ENCODE measurements at regions not wholly inside any gene's neighbourhood (a gene's known extent, or its start where the extent isn't known, plus 50 kb on each side); places are given as distances from the start of the nearest gene placed in this dataset.

DNA sequence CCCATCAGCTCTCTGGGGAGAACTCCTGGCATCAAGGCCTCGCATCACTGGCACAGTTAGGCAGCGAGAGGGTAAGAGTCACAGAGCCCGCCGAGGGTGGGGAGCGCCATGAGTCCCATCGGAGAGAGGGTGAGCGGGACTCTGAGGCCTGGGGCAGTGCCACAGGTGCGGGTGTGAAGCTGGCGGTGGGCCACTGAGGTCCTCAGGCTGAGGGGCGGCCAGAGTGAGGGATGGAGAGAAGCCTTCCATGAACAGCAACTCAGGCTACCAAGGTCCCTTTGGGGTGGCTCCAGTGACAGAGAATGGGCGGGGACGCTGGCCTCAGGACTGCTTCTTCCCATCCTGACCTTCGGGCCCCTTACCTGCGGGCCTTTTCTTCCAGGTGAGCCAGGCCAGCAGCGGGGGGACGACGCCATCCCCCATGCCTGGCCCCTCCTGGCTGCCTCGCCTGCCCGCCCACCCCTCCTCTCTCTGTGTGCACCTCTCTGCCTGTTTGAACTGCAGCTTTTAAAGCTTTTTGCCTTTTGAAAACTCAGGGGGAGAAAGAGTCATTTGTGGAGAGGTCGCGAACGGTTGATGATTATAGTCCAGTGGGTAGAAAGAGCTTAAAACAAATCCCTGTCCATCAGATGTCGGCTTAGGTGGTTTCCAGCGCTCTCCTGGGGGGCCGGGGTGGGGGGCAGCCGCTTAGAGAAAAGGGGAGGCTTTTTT is 149.3 kb upstream of the GSE1 start:
- DNase-seq = no peak

DNA sequence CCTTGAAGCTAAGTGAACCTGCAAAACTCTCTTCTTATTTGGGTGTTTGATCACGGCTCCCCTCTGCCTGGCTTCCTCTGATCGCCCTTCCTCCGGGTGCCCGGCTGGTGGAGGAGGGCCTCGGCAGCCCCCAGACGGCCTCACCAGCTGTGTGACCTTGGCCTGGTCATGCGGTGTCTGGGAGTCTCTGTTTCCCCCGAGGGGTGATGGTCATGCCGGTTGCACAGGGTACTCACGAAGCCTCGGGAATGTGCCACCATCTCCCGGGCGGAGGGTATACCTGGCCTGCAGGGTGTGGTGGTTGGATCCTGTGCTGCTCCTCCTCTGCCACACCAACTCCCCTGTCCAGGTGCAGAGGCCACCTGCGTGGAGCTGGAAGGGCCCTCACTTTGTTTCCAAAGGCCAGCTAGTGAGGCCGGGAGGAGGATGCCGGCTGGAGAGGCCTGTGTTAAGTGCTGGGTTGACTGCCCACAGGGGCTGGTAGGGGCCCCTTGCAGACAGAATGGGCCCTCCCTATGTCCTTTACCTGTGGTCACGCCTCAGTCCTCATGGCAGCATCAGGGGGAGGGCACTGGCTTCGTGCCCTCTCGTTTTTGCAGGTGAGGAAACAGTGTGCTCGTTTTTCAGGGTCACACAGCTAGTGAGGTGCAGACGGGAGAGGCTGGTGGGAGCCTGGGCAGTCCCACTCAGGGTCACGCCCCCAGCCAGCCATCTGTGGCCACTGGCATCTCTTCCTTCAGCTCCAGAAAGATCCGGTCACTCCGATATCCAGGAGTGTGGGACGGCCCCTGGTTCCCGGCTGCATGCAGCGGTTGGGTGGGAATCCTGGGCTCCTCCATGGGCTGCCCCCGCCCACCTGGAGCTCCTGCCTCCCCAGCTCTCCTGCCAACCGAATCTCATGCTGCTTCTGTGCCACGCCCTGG is 148.5 kb upstream of the GSE1 start:
- DNase-seq = no peak

DNA sequence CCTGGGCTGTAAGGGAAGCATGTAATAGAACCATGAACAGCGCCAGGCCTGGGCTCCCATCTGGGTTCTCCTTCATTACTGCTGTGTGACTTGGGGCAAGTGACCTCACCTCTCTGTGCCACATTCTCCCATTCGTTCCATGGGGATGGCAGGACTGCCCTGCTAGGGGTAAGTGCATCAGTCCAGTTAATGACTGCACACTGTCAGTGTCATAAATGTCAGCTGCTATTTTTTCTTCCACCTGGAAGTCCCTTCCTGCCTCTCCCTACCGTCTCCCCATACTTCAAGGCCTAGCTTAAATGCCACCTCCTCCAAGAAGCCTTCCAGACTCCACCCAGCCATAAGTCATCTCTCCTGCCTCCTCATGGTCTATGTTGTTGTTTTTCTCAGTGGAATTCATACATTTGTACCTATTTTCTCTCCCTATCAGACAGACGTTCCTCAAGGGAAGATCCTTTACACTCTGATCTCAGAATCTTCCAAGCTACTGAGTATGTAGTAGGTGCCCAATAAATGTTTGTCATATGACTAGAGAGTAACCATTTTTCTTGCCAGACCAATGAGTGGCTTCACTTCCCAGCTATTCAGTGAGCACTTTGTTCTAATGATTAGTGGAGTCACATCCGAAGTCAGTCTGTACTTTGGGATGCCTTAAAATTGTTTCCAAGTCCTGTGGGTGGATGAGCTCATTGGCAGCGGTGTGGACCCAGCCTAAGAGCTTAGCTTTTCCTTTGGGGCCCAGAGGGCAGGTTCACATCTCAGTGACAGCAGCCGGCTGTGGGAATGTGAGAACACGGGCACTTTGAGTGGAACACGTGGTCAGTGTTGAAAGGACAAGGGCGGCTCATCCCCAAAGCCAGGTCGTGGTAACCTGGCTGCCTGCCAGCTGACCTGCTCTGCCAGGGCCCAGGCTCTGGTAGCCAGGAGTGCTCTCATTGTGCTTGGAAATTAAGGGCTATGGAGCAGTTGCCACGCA is 147.5 kb upstream of the GSE1 start:
- no peak for DNase-seq

DNA sequence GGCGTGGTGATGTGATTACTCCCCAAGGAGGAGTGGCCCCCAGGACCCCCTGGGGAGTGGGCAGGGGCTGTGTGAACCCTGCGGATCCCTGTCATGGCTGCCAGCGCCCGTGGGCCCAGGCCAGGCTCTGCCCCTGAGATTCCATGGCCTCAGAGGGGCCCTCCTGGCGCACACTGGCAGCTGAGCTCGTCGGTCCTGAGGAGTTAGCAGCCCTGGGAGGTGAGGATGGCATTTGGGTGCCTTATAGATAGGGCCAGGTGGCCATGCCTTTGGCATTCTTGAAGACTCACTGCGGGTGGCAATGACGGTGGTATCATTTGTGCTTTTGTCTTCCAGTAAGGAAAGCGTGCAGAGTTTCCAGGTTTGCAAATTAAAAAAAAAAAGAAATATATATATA is 146.8 kb upstream of the GSE1 start:
- no peak for DNase-seq

DNA sequence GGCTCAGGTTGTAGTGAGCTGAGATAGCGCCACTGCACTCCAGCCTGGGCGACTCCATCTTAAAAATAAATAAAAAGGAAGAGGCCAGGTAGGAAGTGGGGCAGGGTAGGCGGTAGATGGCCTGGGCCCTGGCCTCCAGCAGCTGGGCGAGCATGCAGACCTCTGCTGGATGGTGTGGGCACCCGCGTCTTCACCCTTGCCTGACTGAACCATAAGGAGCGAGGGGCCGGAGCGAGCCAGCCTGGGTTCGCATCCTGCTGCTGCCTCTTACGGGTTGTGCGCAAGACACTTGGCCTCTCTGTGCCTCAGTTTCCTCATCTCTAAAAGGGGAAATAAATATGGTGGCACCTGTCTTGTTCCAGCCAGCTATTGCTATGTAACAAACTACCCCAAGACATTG is 146.1 kb upstream of the GSE1 start:
- DNase-seq = no peak

DNA sequence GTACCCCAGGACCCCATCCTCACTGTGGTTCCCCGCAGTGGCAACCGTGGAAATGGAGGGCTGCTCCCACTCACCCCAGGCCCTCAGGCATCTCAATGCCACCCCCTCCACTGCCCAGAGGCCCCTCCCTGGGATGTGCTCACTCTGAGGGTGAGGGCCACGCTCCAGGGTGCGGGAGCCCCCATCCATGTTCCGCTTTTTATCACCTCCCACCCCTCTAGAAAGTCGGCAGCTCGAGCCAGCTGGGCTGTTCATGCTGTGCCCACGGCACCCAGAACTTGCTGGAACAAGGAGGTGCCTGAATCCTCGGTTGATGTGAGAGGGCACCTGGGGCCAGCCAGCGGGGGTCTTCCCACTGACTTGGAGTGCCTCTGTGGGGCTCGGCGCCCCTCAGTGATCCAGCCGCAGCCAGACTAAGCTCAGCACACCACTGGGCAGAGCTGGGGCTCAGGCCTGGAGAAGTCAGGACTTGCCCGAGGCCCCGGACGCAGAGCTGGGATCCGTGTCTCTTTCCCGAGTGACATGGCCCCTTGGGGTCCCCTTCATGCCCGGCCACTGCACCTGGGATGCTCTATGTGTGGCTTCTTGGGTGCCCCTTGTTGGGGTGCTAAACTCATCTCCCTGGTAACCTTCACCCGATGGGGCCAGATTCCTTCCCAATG is 143.1 kb upstream of the GSE1 start:
- DNase-seq = no peak

DNA sequence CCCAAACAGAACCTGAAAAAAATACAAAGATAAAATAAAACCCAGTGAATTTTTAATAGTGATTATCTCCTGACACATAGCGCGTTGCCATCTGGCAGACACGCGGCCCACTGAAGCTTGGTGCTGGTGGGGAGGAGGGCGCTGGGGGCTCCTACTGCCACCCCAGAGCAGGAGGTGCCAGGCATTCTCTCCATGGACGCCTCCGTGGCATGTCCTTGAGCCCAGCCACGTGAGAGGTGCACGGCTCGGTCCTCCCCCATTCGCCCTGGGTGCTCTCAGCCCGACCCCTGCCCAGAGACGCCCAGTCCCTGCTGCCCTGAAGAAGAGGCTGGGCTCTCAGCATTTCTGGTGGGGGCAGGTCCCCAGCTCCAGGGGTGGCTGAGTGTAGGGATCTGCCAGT is 142.2 kb upstream of the GSE1 start:
- no peak for DNase-seq

DNA sequence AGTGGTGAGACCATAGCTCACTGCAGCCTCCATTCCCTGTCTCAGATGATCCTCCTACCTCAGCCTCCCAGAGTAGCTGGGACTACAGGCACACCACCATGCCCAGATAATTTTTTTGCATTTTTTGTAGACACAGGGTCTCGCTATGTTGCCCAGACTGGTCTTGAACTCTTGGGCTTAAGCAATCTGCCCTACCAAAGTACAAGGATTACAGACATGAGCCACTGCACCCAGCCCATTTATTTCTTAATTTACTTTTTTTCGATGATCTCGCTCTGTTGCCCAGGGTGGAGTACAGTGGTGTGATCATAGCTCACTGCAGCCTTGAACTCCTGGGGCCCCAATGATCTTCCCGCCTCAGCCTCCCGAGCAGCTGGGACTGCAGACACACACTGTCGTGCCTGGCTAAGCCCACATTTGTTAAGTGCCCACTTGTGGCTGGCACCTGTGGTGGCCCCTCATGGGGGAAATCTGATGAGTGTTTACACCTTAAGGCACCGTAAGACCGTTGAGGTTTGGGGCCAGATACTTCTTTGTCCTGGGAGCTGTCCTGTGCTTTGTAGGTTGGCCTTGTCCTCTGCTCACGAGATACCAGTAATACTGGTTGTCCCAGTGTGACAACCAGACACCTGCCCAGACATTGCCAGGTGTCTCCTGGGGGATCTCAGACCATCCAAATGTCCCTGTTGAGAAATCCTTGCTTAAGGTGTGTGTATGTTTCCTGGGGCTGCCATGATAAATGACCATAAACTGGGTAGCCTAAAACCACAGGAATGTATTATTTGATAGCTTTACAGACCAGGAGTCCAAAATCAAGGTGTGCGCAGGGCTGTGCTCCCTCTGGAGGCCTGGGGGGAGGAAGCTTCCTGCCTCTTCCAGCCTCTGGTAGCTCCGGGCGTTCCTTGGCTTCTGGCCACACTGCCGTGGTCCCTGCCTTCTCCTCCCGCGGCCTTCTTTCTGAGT is 141.4 kb upstream of the GSE1 start:
- no peak for DNase-seq

DNA sequence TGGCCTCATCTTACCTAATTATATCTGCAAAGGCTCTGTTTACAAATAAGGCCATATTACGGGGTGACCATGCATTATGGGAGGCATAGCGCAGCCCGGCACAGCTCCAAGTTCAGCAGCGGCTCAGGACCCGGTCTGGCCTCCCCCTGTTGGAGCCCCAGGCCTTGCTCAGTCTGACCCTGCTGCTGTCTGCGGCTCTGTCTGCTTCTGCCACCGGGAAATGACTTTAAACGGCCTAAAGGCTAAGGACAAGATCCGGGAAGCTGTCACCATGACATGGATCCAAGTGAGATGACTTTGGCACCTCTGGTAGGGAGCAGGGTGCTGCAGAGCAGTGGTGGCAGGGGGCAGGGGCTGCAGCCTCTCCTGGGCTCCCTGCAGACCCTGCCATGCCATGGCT is 140.6 kb upstream of the GSE1 start:
- no peak for DNase-seq

DNA sequence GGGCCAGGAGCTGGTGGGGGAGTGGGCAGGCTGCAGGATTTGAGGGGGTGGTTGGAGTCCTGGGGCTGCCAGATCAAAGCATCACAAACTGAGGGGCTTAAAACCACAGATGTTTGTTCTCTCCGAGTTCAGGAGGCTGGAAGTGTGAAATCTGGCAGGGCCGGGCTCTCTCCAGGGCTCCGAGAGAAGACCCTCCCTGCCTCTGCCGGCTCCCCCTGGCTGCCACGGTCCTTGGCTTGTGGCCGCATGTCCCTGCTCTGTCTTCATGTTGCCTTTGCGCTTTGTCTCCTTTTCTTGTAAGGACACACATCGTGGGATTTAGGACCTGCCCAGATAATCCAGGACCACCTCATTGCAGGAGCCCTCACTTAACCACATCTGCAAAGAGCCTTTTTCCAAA is 139.8 kb upstream of the GSE1 start:
- DNase-seq = no peak

DNA sequence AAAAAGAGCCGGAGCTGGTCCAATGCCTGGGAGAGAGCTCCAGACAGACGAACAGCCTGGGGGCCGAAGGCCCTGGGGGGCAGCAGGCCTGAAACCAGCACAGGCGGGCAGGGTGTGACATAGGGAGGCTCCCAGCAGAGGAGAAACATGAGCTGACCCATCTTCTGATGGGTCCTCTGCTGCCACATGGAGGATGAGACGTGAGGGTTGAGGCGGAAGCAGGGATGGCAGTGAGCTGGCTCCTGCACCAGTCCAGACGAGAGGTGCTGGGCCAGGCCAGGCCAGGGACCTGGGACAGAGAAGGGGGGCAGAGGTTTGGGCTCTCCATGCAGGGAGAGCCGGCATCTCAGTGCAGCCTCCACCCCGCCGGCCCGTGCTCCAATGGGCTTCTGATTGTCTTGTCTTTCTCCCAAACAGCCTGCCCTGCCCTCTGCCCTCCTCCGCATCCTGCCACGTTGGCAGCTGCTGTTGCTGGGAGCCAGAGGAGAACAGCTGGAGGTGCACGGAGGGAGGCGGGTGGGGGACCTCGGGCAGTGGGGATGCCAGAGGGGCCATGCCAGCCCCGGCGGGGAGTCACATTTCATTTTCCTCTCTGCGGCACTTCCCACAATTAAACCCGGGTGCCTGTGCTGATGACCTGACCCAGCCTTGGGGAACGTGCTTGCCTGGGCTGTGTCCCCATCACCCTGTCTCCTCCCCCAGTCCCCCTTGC is 139.1 kb upstream of the GSE1 start:
- DNase-seq = peak; percentile 85

DNA sequence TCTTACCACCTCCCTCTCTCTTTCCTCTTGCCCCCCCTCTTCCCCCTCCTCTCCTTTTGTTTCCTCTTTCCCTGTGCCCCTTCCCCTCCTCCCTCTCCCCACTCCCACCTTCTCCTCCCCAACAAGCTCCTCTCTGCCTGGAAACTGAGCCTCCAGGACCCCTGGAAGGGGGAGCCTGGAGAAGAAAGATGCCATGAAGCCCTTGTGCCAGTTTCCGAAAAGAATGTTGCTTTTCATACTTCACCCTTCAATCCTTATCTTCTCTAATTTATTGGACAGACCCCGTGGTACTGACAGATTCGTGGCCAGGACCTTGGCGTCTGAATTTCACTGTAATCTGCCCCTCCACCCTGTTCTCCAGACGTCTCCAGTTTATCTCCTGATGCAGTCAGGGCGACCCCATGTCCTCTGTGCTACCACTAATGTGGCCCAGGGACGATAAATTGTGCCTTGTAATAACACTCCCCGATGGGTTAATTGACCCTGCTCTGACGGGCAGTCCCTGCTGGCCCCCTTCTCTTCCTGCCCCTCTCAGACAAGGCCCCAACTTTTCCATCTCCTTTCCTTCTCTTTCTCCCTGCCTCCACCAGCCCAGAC is 138.4 kb upstream of the GSE1 start:
- DNase-seq = no peak

DNA sequence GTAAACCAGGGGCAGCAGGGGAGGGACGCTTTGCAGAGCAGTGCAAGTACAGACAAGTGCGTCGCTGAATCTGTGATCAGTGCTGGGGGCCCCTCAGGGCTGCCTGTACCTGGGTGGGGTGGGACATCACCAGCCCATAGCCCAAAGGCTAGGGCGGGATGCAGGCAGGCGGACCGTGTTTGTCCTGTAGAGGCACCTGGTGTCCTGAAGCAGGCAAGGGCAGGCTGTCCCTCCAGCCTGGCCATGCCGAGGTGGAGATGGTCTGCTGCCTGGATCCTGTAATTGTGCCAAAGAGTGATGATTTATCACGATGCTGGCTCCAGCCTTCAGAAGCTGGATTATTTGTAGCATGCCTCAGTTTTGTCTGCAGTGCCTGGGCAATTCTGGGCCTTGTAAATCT is 137.9 kb upstream of the GSE1 start:
- DNase-seq = no peak

DNA sequence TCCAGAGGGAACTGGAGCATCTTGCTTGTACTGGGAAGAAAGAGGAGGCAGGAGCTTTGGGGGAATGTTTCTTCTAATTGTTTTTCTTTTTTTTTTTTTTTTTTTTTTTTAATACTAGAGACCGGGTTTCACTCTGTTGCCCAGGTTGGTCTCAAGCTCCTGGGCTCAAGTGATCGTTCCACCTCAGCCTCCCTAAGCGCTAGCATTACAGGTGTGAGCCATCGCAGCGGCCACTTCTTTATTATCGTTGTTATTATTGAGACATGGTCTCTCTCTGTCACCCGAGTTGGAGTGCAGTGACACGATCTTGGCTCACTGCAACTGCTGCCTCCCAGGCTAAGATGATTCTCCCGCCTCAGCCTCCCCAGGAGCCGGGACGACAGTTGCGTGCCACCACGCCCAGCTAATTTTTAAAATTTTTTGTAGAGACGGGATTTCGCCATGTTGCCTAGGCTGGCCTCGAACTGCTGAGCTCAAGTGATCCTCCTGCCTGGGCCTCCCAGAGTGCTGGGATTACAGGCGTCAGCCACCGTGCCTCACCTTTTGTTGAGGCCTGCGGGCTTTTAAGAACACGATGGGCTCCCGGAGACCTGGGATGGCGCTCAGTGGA is 137.3 kb upstream of the GSE1 start:
- DNase-seq = no peak

DNA sequence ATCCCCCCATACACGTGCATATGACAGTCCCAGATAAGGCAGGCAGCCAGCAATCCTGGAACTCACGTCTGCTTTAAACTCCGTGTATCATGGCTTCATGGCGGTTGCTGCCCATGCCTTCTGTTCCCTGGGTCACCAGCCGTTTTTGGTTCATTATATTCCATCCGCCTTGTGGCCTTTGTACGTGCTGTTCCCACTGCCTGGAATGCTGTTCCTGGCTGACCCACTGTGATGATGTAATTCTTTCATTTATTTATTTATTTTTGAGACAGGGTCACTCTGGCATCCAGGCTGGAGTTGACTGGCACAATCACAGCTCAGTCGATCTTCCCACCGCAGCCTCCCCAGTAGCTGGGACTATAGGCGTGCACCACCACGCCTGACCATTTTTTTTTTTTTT is 136.7 kb upstream of the GSE1 start:
- DNase-seq = no peak

DNA sequence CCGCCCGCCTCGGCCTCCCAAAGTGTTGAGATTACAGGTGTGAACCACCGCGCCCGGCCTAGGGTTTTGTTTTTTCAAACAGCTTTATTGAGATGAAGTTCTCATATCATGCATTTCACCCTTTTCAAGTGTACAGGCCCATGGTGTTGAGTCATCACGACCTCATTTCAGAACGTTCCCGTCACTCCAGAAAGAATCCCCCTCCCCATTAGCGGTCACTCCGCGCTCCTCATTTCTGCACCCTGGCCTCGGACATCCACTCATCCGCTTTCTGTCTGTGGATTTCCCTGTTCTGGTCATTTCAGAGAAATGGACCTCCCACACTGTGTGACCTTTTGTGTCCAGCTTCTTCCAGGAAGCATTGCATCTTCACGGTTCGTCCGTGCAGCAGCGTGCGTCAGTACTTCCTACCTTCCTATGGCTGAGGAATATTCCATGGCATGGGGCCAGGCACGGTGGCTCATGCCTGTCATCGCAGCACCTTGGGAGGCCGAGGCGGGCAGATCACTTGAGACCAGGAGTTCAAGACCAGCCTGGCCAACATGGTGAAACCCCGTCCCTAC is 135.2 kb upstream of the GSE1 start:
- no peak for DNase-seq

DNA sequence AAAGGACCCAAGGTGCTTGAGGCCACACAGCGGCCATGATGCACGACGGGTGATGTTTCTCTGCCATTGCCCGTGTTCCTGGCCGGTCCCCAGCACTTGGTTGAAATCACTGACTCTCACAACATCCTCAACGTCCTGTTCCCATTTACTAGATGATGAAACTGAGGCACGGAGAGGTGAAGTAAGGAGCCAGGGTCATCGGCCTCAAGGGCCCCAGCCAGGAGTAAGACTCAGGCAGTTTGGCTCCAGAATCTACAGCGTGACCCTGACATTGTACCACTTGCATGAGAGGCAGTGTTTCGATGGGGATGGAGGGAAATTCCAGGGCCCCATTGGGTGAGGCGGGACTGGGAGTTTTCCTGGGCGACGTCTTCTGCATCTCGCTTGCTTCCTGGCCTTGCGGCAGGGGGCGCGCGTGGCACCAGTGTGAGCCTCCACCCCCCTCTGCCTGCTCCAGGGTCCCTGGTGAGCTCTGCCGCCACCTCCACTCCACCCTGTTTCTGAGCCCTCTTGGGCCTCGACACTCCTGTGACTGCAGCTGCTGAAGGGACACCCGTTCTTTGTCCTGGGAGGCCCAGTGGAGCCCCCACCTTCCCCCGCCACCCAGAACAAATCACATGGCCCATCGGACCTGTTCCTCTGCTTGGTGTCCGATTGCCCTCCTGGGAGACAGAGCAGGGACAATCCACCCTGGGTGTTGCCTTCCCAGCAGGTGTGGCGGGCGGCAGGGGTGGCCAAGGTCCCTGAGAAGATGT is 133.0 kb upstream of the GSE1 start:
- no peak for DNase-seq

DNA sequence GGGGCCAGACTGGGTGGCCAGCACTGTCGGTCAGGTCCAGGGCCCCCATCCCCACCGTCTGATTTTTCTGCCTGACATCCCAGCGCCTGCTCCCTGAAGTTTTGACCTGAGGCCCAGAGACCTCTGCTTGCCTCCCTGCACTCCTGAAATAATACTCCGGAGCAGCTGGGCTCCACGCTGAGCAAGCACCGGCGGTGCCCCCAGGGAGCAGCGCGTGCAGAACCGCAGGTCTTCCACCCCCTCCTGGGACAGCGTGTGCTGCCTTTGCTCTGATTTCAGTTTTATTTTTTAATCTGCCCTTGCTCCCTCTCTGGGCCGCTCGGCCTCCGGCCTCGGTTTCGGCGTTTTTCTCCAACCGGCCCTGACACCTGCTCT is 132.4 kb upstream of the GSE1 start:
- DNase-seq = no peak

DNA sequence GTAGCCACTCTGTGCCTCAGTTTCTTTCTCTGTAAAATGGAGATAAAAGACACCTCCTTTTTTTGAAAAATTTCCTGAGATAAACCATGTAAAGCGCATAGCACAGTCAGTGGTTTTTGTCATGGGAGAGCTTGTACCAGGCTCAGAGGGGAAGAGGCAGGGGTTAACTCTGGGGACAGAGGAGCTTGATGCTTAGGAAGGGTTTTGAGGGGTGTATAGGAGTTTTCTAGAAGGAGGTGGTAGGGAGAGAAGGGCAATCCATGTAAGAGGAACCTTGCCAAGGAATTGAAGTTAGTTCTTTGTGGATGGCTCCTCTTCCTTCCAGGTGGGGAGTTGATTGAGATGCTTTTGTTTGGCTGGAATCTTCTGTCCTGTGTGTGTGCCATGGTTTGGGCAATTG is 131.9 kb upstream of the GSE1 start:
- DNase-seq = no peak

Measured in right hindlimb (tissue), 1 donor.